Heart left ventricle (tissue), 16 donors: ENCODE measurements at regions not wholly inside any gene's neighbourhood (a gene's known extent, or its start where the extent isn't known, plus 50 kb on each side); places are given as distances from the start of the nearest gene placed in this dataset.

Experiments used
- ATAC-seq, 4 donors: fragments of 200-7000 bp; cut with Tn5 transposase; one replicate each; pipeline ENCODE4 v1.9.1; 2020 to 2022; ENCODE audit warnings: moderate library complexity in 4 of 4, mild to moderate bottlenecking in 3 of 4, moderate number of reproducible peaks in 1 of 4
- DNase-seq, 5 donors: peaks; one replicate each; pipeline ENCODE4 v3.0.0-alpha.2; 2020
- H3K27ac ChIP-seq, 12 donors: fragments of 200-600 bp; sonication (generic) in 4 of 12; one replicate each; pipeline versions ENCODE4 v1.5.0 to v1.8.0; 2016 to 2022; ENCODE audit warnings: mild to moderate bottlenecking in 2 of 12
- H3K27me3 ChIP-seq, 9 donors: fragments of 200-600 bp; sonication (generic) in 2 of 9; one replicate each; pipeline versions ENCODE4 v1.5.1 to v1.8.0; 2016 to 2022; ENCODE audit warnings: mild to moderate bottlenecking in 3 of 9
- H3K36me3 ChIP-seq, 9 donors: fragments of 200-600 bp; sonication (generic) in 2 of 9; one replicate each; pipeline versions ENCODE4 v1.5.0 to v1.8.0; 2018 to 2022; ENCODE audit warnings: mild to moderate bottlenecking in 2 of 9
- H3K4me1 ChIP-seq, 12 donors: fragments of 200-600 bp; sonication (generic) in 4 of 12; one replicate each; pipeline versions ENCODE4 v1.5.0 to v1.8.0; 2016 to 2022; ENCODE audit warnings: mild to moderate bottlenecking in 3 of 12
- H3K4me3 ChIP-seq, 12 donors: fragments of 200-600 bp; sonication (generic) in 4 of 12; one replicate each; pipeline versions ENCODE4 v1.5.0 to v1.8.0; 2017 to 2022; ENCODE audit warnings: mild to moderate bottlenecking in 9 of 12, moderate library complexity in 4 of 12
- H3K9me3 ChIP-seq, 12 donors: fragments of 200-600 bp; sonication (generic) in 4 of 12; one replicate each; pipeline versions ENCODE4 v1.5.0 to v1.8.0; 2016 to 2022; ENCODE audit warnings: mild to moderate bottlenecking in 1 of 12
- CTCF ChIP-seq, 12 donors: fragments of 200-600 bp; sonication (generic) in 4 of 12; IDR thresholded peaks; one replicate each; pipeline versions ENCODE4 v1.5.0 to v1.8.0; 2018 to 2022; ENCODE audit warnings: antibody characterized with exemption in 12 of 12, mild to moderate bottlenecking in 5 of 12
- POLR2A ChIP-seq, 2 donors: fragments of 450-650 bp; IDR thresholded peaks; one replicate each; pipeline ENCODE4 v1.6.1; 2017; ENCODE audit warnings: antibody characterized with exemption in 2 of 2, mild to moderate bottlenecking in 2 of 2, moderate library complexity in 2 of 2
- WGBS, 4 donors: extraction: QIAGEN DNeasy Blood & Tissue Kit in 2 of 4; methylation state at CpG; one replicate each; pipeline versions ENCODE4 v1.1.5 to v1.1.7; 2013 to 2018; 5-methylcytosine and 5-hydroxymethylcytosine counted together
- intact Hi-C, 10 donors: fragments of 100-400 bp; cut with DNase I; formaldehyde crosslinking; loops; one replicate each; pipeline versions ENCODE4 v1.11.1 to v1.14.2; 2022
- donor health status: ischemic (EF 13 %, LVEDD 7.1; RV severe dilation, severe dysfunction).
- donor health status: healthy with polysubstance abuse.
- donor health status: DM: no; HTN: yes; CAD: no.
- donor health status: DM: no; HTN: no; CAD: no.
- donor health status: ischemic (EF 25% LVEDD 6.9; RV normal size, moderate dysfunction).
- donor health status: ischemic (EF 25% LVEDD 5.7; RV mildly dilated, moderate dysfunction).
- donor health status: healthy.
- donor health status: DM: yes; HTN: yes; CAD: no.
- donor health status: ischemic (EF 35%, LVEDD 5.7; RV mildly dilated, moderate dysfunction).
- donor health status: nonischemic (EF 11% LVEDD 7.7; RV severe dilation, severe dysfunction).
- donor health status: DM: yes; HTN: yes; CAD: no.
- donor health status: PGD.
- donor health status: ischemic (EF 29% LVEDD 5.4; RV normal size, mild dysfunction).
- donor health status: nonischemic (EF 23%, LVEDD 6.1; RV moderate dilation, normal function).

GRCh38 chr3:182568261-182568660 is 225.0 kb upstream of the ATP11B start:
- WGBS, 4 donors, result 69 to 81% (median 80%) methylated on average over 3 of the region's 3 CpGs
- no peak for ATAC-seq
- Histone ChIP-seq H3K4me3 (no peak overlapping the region), H3K27ac (no peak overlapping the region), H3K4me1 (no peaks in the 10 kb centered on the region), H3K9me3 (peaks cover 0 to 2% (median 0%) of the 10 kb centered on the region in 12 donors), H3K36me3 (no peaks in the 10 kb centered on the region), H3K27me3 (no peaks in the 10 kb centered on the region)
- TF ChIP-seq POLR2A (IDR thresholded peaks at IDR 0.05), result no peak
- no peak for TF ChIP-seq CTCF (IDR thresholded peaks at IDR 0.05)
- DNase-seq, result no peak
- intact Hi-C loops, result no loop called here

GRCh38 chr3:182568876-182569275 is 224.4 kb upstream of the ATP11B start:
- intact Hi-C loops, result no loop called here
- Histone ChIP-seq H3K4me1 (no peaks in the 10 kb centered on the region), H3K9me3 (peaks cover 0 to 8% (median 0%) of the 10 kb centered on the region in 12 donors), H3K27ac (no peak overlapping the region), H3K4me3 (no peak overlapping the region), H3K27me3 (no peaks in the 10 kb centered on the region), H3K36me3 (no peaks in the 10 kb centered on the region)
- WGBS, 4 donors, result 57 to 66% (median 61%) methylated on average over 3 of the region's 3 CpGs
- no peak for TF ChIP-seq POLR2A (IDR thresholded peaks at IDR 0.05)
- no peak for TF ChIP-seq CTCF (IDR thresholded peaks at IDR 0.05)
- DNase-seq (no peak), ATAC-seq (no peak)

- Histone ChIP-seq H3K4me1 (no peaks in the 10 kb centered on the region), H3K36me3 (no peaks in the 10 kb centered on the region), H3K4me3 (no peak overlapping the region), H3K27me3 (no peaks in the 10 kb centered on the region), H3K27ac (no peak overlapping the region), H3K9me3 (peaks cover 0 to 11% (median 0%) of the 10 kb centered on the region in 12 donors)
- 68 to 75% (median 72%) methylated on average over 3 of the region's 3 CpGs for WGBS, 4 donors
- intact Hi-C loops, result no loop called here
- TF ChIP-seq POLR2A (IDR thresholded peaks at IDR 0.05), result no peak
- TF ChIP-seq CTCF (IDR thresholded peaks at IDR 0.05), result no peak
- ATAC-seq (no peak), DNase-seq (no peak)
Measured at GRCh38 chr3:182570946-182571594, 222.2 kb upstream of the ATP11B start.

GRCh38 chr3:182575941-182576340 is 217.4 kb upstream of the ATP11B start:
- Histone ChIP-seq H3K27ac (no peak overlapping the region), H3K27me3 (no peaks in the 10 kb centered on the region), H3K4me3 (no peak overlapping the region), H3K4me1 (no peaks in the 10 kb centered on the region), H3K9me3 (peaks cover 0 to 11% (median 0%) of the 10 kb centered on the region in 12 donors), H3K36me3 (no peaks in the 10 kb centered on the region)
- no peak for TF ChIP-seq CTCF (IDR thresholded peaks at IDR 0.05)
- TF ChIP-seq POLR2A (IDR thresholded peaks at IDR 0.05), result no peak
- WGBS, 4 donors, result 58 to 73% (median 68%) methylated on average over 2 of the region's 2 CpGs
- DNase-seq, result no peak
- ATAC-seq, result no peak
- intact Hi-C loops, result no loop called here
